Heart right ventricle (tissue), 16 donors: ENCODE measurements at regions not wholly inside any gene's neighbourhood (a gene's known extent, or its start where the extent isn't known, plus 50 kb on each side); places are given as distances from the start of the nearest gene placed in this dataset.

Source experiments
- ATAC-seq, 8 donors: fragments of 200-7000 bp; cut with Tn5 transposase; one replicate each; pipeline ENCODE4 v1.9.1; 2020; ENCODE audit warnings: mild to moderate bottlenecking in 8 of 8, moderate library complexity in 8 of 8, moderate number of reproducible peaks in 1 of 8
- DNase-seq, 2 donors: peaks; one replicate each; pipeline ENCODE4 v3.0.0-alpha.2; 2020
- H3K27ac ChIP-seq, 10 donors: fragments of 200-600 bp; sonication (generic) in 2 of 10; one replicate each; pipeline versions ENCODE4 v1.5.0 to v1.8.0; 2020 to 2022; ENCODE audit warnings: mild to moderate bottlenecking in 3 of 10
- H3K27me3 ChIP-seq, 7 donors: fragments of 200-600 bp; one replicate each; pipeline ENCODE4 v1.8.0; 2021 to 2022; ENCODE audit warnings: mild to moderate bottlenecking in 2 of 7
- H3K36me3 ChIP-seq, 9 donors: fragments of 200-600 bp; sonication (generic) in 1 of 9; one replicate each; pipeline versions ENCODE4 v1.5.0 to v1.8.0; 2020 to 2022; ENCODE audit warnings: mild to moderate bottlenecking in 2 of 9
- H3K4me1 ChIP-seq, 9 donors: fragments of 200-600 bp; sonication (generic) in 1 of 9; one replicate each; pipeline versions ENCODE4 v1.5.0 to v1.8.0; 2020 to 2022; ENCODE audit warnings: mild to moderate bottlenecking in 4 of 9
- H3K4me3 ChIP-seq, 10 donors: fragments of 200-600 bp; sonication (generic) in 2 of 10; one replicate each; pipeline versions ENCODE4 v1.5.0 to v1.8.0; 2020 to 2022; ENCODE audit warnings: mild to moderate bottlenecking in 7 of 10, moderate library complexity in 2 of 10
- H3K9me3 ChIP-seq, 11 donors: fragments of 200-600 bp in 10 of 11; sonication (generic) in 2 of 11; one replicate each; pipeline versions ENCODE4 v1.5.0 to v1.8.0; 2013 to 2022; ENCODE audit warnings: mild to moderate bottlenecking in 2 of 11, control low read depth in 1 of 11, moderate library complexity in 1 of 11
- WGBS, 2 donors: extraction: QIAGEN DNeasy Blood & Tissue Kit; methylation state at CpG; one replicate each; pipeline ENCODE4 v1.1.7; 2013; ENCODE audit warnings: inconsistent platforms in 1 of 2; 5-methylcytosine and 5-hydroxymethylcytosine counted together
- intact Hi-C, 10 donors: fragments of 100-400 bp; cut with DNase I; formaldehyde crosslinking; loops; one replicate each; pipeline versions ENCODE4 v1.11.1 to v1.14.2; 2022
- TF ChIP-seq, protein P1 (sequence below), 9 donors: fragments of 200-600 bp; sonication (generic) in 2 of 9; IDR thresholded peaks; one replicate each; pipeline versions ENCODE4 v1.5.0 to v1.8.0; 2021 to 2022; ENCODE audit warnings: antibody characterized with exemption in 9 of 9, mild to moderate bottlenecking in 5 of 9, moderate library complexity in 1 of 9
- donor health status: Arrhythmogenic right ventricular cardiomyopathy.
- donor health status: ischemic (EF 13 %, LVEDD 7.1; RV severe dilation, severe dysfunction).
- donor health status: healthy with polysubstance abuse.
- donor health status: DM: no; HTN: yes; CAD: no.
- donor health status: DM: no; HTN: no; CAD: no.
- donor health status: ischemic (EF 25% LVEDD 6.9; RV normal size, moderate dysfunction).
- donor health status: ischemic (EF 25% LVEDD 5.7; RV mildly dilated, moderate dysfunction).
- donor health status: healthy.
- donor health status: DM: yes; HTN: yes; CAD: no.
- donor health status: Ischemic cardiomyopathy.
- donor health status: ischemic (EF 35%, LVEDD 5.7; RV mildly dilated, moderate dysfunction).
- donor health status: nonischemic (EF 11% LVEDD 7.7; RV severe dilation, severe dysfunction).
- donor health status: DM: yes; HTN: yes; CAD: no.
- donor health status: PGD.
- donor health status: ischemic (EF 29% LVEDD 5.4; RV normal size, mild dysfunction).
- donor health status: nonischemic (EF 23%, LVEDD 6.1; RV moderate dilation, normal function).

DNA sequence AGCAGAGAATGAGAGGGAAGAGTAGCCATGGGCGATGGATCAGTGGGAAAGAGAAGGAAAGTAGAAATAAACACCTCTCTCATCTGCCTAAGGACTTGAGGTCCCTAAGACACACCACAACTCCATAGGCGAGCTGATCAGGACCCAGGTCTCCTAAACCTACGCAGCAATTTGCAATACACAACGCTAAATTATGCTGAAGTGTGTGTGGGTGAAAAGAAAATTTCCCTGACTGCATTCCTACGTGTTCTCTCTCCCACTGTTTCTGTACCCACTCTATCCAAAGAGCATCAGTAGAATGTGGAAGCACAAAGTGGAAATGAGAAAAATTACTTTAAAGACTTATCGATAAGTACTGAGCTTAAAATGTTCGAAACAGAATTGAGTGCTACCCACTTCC is 88.9 kb downstream of the RPS29 start:
- H3K9me3 ChIP-seq = no peaks in the 10 kb centered on the region
- TF ChIP-seq, protein P1, sequence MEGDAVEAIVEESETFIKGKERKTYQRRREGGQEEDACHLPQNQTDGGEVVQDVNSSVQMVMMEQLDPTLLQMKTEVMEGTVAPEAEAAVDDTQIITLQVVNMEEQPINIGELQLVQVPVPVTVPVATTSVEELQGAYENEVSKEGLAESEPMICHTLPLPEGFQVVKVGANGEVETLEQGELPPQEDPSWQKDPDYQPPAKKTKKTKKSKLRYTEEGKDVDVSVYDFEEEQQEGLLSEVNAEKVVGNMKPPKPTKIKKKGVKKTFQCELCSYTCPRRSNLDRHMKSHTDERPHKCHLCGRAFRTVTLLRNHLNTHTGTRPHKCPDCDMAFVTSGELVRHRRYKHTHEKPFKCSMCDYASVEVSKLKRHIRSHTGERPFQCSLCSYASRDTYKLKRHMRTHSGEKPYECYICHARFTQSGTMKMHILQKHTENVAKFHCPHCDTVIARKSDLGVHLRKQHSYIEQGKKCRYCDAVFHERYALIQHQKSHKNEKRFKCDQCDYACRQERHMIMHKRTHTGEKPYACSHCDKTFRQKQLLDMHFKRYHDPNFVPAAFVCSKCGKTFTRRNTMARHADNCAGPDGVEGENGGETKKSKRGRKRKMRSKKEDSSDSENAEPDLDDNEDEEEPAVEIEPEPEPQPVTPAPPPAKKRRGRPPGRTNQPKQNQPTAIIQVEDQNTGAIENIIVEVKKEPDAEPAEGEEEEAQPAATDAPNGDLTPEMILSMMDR (IDR thresholded peaks at IDR 0.05) = no peak
- no peak for ATAC-seq
- no peaks in the 10 kb centered on the region for H3K36me3 ChIP-seq
- no peak overlapping the region for H3K27ac ChIP-seq
- no peaks in the 10 kb centered on the region for H3K4me1 ChIP-seq
- no peak overlapping the region for H3K4me3 ChIP-seq
- peaks cover 0 to 49% (median 13%) of the 10 kb centered on the region in 7 donors for H3K27me3 ChIP-seq
- no peak for DNase-seq
- 83 to 86% methylated on average over 7 of the region's 7 CpGs for WGBS, 2 donors
- intact Hi-C loops = loop anchor here in 1 of 10 donors (5.0 kb wide), 1 partner anchor 35 kb away; no protein-coding TSS in a partner anchor

DNA sequence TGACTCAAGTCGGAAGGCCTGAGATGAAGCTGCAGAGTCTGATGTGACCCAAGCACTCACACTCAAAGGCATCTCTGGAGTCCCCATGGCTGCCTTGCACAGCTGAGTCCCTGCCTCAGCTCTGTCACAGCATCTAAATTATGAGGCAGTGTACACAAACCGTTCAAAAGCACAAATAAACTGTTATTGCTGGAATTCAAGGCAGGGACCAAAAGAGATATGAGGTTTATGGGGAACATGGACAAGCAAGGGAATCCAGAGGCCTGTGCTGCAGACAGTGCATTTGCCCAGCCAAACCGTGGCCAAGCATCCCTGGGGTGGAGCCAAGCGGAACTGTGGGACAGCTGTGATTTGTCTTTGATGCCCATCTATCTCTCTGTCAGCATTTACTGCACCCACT is 91.3 kb downstream of the RPS29 start:
- peaks cover 0 to 42% (median 10%) of the 10 kb centered on the region in 7 donors for H3K27me3 ChIP-seq
- H3K4me1 ChIP-seq = no peaks in the 10 kb centered on the region
- DNase-seq (no peak), ATAC-seq (no peak)
- no peaks in the 10 kb centered on the region for H3K36me3 ChIP-seq
- TF ChIP-seq, protein P1 (IDR thresholded peaks at IDR 0.05) = no peak
- no peak overlapping the region for H3K27ac ChIP-seq
- intact Hi-C loops = loop anchor here in 1 of 10 donors (5.0 kb wide), 1 partner anchor 33 kb away; no protein-coding TSS in a partner anchor
- no peak overlapping the region for H3K4me3 ChIP-seq
- WGBS, 2 donors = 58 to 72% methylated on average over 4 of the region's 4 CpGs
- H3K9me3 ChIP-seq = no peaks in the 10 kb centered on the region

DNA sequence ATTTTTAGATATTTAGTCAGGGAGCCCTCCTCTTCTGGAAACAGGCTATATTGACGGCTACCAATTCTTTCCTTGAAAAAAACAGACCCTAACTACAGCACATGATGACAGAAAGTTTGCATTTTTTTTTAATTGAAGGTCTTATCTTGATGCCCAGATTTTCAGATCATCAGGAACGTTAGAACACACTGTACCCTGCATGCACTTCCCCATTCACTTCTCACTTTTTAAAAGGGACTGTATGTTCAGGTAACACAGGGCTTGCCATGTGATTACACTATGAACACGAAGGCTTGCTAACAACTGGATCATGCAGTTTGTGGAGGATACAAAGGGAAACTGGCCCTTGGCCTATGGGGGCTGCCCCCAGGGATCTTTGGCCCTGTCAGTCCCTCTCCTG is 92.6 kb downstream of the RPS29 start:
- TF ChIP-seq, protein P1 (IDR thresholded peaks at IDR 0.05) = no peak
- Histone ChIP-seq H3K4me3 (no peak overlapping the region), H3K27me3 (peaks cover 0 to 36% (median 10%) of the 10 kb centered on the region in 7 donors), H3K9me3 (no peaks in the 10 kb centered on the region), H3K27ac (no peak overlapping the region), H3K4me1 (no peaks in the 10 kb centered on the region), H3K36me3 (no peaks in the 10 kb centered on the region)
- WGBS, 2 donors = 57 to 61% methylated on average over 3 of the region's 3 CpGs
- intact Hi-C loops = no loop called here
- ATAC-seq (no peak), DNase-seq (no peak)

DNA sequence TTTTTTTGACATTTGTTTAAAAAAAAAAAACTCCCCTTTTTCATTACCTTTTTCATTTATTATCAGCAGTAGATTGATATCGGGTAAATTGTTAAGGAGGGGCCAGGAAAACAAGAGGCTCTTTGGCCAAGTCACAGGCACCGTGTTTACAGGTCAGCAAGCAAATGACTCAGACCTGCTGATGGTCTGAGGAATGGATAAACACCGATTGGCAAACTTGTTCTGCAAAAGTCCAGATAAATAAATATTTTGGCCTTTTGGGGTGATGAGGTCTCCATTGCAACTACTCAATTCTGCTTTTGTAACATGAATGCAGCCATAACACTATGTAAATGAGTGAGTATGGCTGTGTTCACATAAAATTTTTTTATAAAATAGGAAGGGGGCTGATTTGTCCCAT is 94.0 kb downstream of the RPS29 start:
- WGBS, 2 donors = 53 to 64% methylated on average over 3 of the region's 3 CpGs
- intact Hi-C loops = no loop called here
- H3K36me3 ChIP-seq = no peaks in the 10 kb centered on the region
- no peak overlapping the region for H3K27ac ChIP-seq
- no peaks in the 10 kb centered on the region for H3K4me1 ChIP-seq
- H3K27me3 ChIP-seq = peaks cover 0 to 34% (median 10%) of the 10 kb centered on the region in 7 donors
- H3K4me3 ChIP-seq = no peak overlapping the region
- no peaks in the 10 kb centered on the region for H3K9me3 ChIP-seq
- DNase-seq = no peak
- TF ChIP-seq, protein P1 (IDR thresholded peaks at IDR 0.05) = no peak
- no peak for ATAC-seq
